Activated T-cell treated with anti-CD3 and anti-CD28 coated beads for 24 hours (primary cell): ENCODE measurements at regions not wholly inside any gene's neighbourhood (a gene's known extent, or its start where the extent isn't known, plus 50 kb on each side); places are given as distances from the start of the nearest gene placed in this dataset.
"Not testable (repeated sequence)": the region's sequence is repeated elsewhere in the genome, so short reads cannot be mapped to it uniquely, and the experiment has no call there.

ENCODE experiments used
- DNase-seq: peaks from one replicate; pipeline ENCODE4 v3.0.0-alpha.2; 2020; ENCODE audit warnings: low read depth

GRCh38 chrX:25442499-25442898 lies 426.7 kb upstream of the ARX start:
- no peak for DNase-seq

- DNase-seq = no peak
Measured at GRCh38 chrX:25433307-25433706, 417.5 kb upstream of the ARX start.

GRCh38 chrX:25432396-25432795 lies 416.6 kb upstream of the ARX start:
- no peak for DNase-seq

GRCh38 chrX:25427873-25428555 lies 412.2 kb upstream of the ARX start:
- DNase-seq = no peak

GRCh38 chrX:25404163-25404562 lies 388.4 kb upstream of the ARX start:
- not testable (repeated sequence) for DNase-seq

- DNase-seq = no peak
Measured at GRCh38 chrX:25389266-25389665, 373.5 kb upstream of the ARX start.

GRCh38 chrX:25383196-25383595 lies 367.4 kb upstream of the ARX start:
- DNase-seq = no peak

- no peak for DNase-seq
Measured at GRCh38 chrX:25356456-25356855, 340.7 kb upstream of the ARX start.

GRCh38 chrX:25344161-25344936 lies 328.6 kb upstream of the ARX start:
- no peak for DNase-seq

GRCh38 chrX:25343060-25343459 lies 327.3 kb upstream of the ARX start:
- no peak for DNase-seq

GRCh38 chrX:25337841-25338240 lies 322.1 kb upstream of the ARX start:
- DNase-seq = no peak

- no peak for DNase-seq
Measured at GRCh38 chrX:25300994-25301393, 285.2 kb upstream of the ARX start.

GRCh38 chrX:25296850-25297249 lies 281.1 kb upstream of the ARX start:
- no peak for DNase-seq

GRCh38 chrX:25295466-25295865 lies 279.7 kb upstream of the ARX start:
- DNase-seq = no peak

GRCh38 chrX:25290132-25290531 lies 274.4 kb upstream of the ARX start:
- no peak for DNase-seq

- no peak for DNase-seq
Measured at GRCh38 chrX:25288676-25289075, 272.9 kb upstream of the ARX start.

- no peak for DNase-seq
Measured at GRCh38 chrX:25287521-25287920, 271.8 kb upstream of the ARX start.

GRCh38 chrX:25285598-25285997 lies 269.8 kb upstream of the ARX start:
- DNase-seq = no peak

GRCh38 chrX:25279510-25279909 lies 263.7 kb upstream of the ARX start:
- no peak for DNase-seq

GRCh38 chrX:25278341-25278740 lies 262.6 kb upstream of the ARX start:
- no peak for DNase-seq

- DNase-seq = no peak
Measured at GRCh38 chrX:25277574-25277973, 261.8 kb upstream of the ARX start.

GRCh38 chrX:25275159-25275558 lies 259.4 kb upstream of the ARX start:
- DNase-seq = no peak

- no peak for DNase-seq
Measured at GRCh38 chrX:25241461-25241860, 225.7 kb upstream of the ARX start.

- no peak for DNase-seq
Measured at GRCh38 chrX:25226151-25226550, 210.4 kb upstream of the ARX start.
